OCI-LY3 (cell line): ENCODE measurements at regions not wholly inside any gene's neighbourhood (a gene's known extent, or its start where the extent isn't known, plus 50 kb on each side); places are given as distances from the start of the nearest gene placed in this dataset.

Source experiments
- H2AFZ ChIP-seq: fragments of 200-600, 300-600 bp; shearing (Covaris generic); 2 replicates; pipeline ENCODE4 v1.6.0; 2014; ENCODE audit warnings: antibody characterized with exemption, low read depth, low read length
- H3K27ac ChIP-seq: fragments of 200-600, 300-600 bp; sonication (generic); 2 replicates; pipeline ENCODE4 v1.5.1; 2014; ENCODE audit warnings: mild to moderate bottlenecking, low read length, moderate library complexity, mixed read lengths
- H3K27me3 ChIP-seq: fragments of 200-600, 300-600 bp; sonication (generic); 2 replicates; pipeline ENCODE4 v1.6.1; 2014; ENCODE audit warnings: low read depth, low read length, mixed read lengths
- H3K36me3 ChIP-seq: fragments of 200-600, 300-600 bp; sonication (generic); replicated peaks from 2 replicates; pipeline ENCODE3; 2014; ENCODE audit warnings: low read depth, low read length, mixed read lengths
- H3K4me1 ChIP-seq: fragments of 300-600, 200-600 bp; sonication (generic); 2 replicates; pipeline ENCODE4 v1.6.1; 2014; ENCODE audit warnings: low read length, mixed read lengths
- H3K4me2 ChIP-seq: fragments of 200-600, 300-600 bp; sonication (generic); 2 replicates; pipeline ENCODE4 v1.6.1; 2014; ENCODE audit warnings: low read length, mixed read lengths
- H3K4me3 ChIP-seq: fragments of 300-600, 200-600 bp; sonication (generic); 2 replicates; pipeline ENCODE4 v1.5.1; 2014; ENCODE audit warnings: antibody characterized with exemption, mild to moderate bottlenecking, low read length, moderate library complexity
- H3K79me2 ChIP-seq: fragments of 300-600, 200-600 bp; shearing (Covaris generic); 2 replicates; pipeline ENCODE4 v1.6.1; 2014; ENCODE audit warnings: mild to moderate bottlenecking, low read length, mixed read lengths
- H3K9ac ChIP-seq: fragments of 300-600, 200-600 bp; shearing (Covaris generic); 2 replicates; pipeline ENCODE4 v1.6.0; 2014; ENCODE audit warnings: mild to moderate bottlenecking, low read length, moderate library complexity
- H3K9me3 ChIP-seq: fragments of 200-600, 300-600 bp; shearing (Covaris generic); 2 replicates; pipeline ENCODE4 v1.6.1; 2014; ENCODE audit warnings: low read length, mixed read lengths; ENCODE audit not compliant: insufficient read depth
- H4K20me1 ChIP-seq: fragments of 200-600, 300-600 bp; sonication (generic); 2 replicates; pipeline ENCODE4 v1.6.1; 2016; ENCODE audit warnings: low read length, mixed read lengths; ENCODE audit not compliant: insufficient read depth
- CTCF ChIP-seq: fragments of 200-600, 300-600 bp; sonication (generic); IDR thresholded peaks from 2 replicates; pipeline ENCODE4 v1.5.1; 2014; ENCODE audit warnings: antibody characterized with exemption, low read length, low read depth
- EZH2phosphoT487 ChIP-seq: fragments of 200-600 bp; shearing (Covaris generic); IDR thresholded peaks from 2 replicates; pipeline ENCODE4 v1.6.1; 2018; ENCODE audit warnings: antibody characterized with exemption, mixed run types, low read depth

GRCh38 chr2:239903210-239903609 lies 121.9 kb downstream of the NDUFA10 start:
- Histone ChIP-seq H2AFZ (no peak overlapping the region), H4K20me1 (no peaks in the 10 kb centered on the region), H3K9me3 (no peaks in the 10 kb centered on the region), H3K27ac (no peak overlapping the region), H3K9ac (no peak overlapping the region), H3K36me3 (no peaks in the 10 kb centered on the region), H3K79me2 (no peaks in the 10 kb centered on the region), H3K4me2 (no peak overlapping the region), H3K4me3 (no peak overlapping the region), H3K4me1 (no peaks in the 10 kb centered on the region), H3K27me3 (no peaks in the 10 kb centered on the region)
- no peak for TF ChIP-seq EZH2phosphoT487
- TF ChIP-seq CTCF: no peak

DNA sequence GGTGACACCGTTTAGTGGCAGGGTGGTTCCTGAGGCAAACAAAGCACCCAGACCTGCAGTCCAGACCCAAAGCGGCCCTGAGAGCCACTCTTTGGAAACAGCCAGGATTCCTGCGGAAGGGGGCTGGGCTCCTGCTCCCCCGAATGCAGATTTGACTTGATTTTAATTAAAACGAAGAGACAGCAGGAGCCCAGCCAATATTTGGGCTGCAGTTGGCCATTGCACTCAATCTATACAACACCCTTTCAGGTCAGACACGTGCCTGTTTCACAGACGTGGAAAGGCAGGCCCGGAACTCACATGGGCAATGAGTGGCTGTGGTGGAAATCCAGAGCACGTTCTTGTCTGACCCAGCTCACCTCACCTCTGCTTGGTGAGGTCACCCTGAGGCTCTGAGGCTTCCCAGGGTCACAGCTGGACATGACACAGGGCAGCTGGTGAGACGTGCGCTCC lies 122.4 kb downstream of the NDUFA10 start:
- Histone ChIP-seq H3K36me3 (no peaks in the 10 kb centered on the region), H3K4me1 (no peaks in the 10 kb centered on the region), H3K27me3 (no peaks in the 10 kb centered on the region), H3K79me2 (no peaks in the 10 kb centered on the region), H4K20me1 (no peaks in the 10 kb centered on the region), H3K4me2 (no peak overlapping the region), H3K9me3 (no peaks in the 10 kb centered on the region), H3K9ac (no peak overlapping the region), H3K4me3 (no peak overlapping the region), H2AFZ (no peak overlapping the region), H3K27ac (no peak overlapping the region)
- TF ChIP-seq CTCF (no peak), EZH2phosphoT487 (no peak)

- H2AFZ ChIP-seq: no peak overlapping the region
- no peaks in the 10 kb centered on the region for H3K9me3 ChIP-seq
- no peak overlapping the region for H3K9ac ChIP-seq
- no peaks in the 10 kb centered on the region for H3K36me3 ChIP-seq
- TF ChIP-seq EZH2phosphoT487 (no peak), CTCF (no peak)
- peaks cover 16% of the 10 kb centered on the region for H3K4me1 ChIP-seq
- no peaks in the 10 kb centered on the region for H4K20me1 ChIP-seq
- peaks cover 6% of the 10 kb centered on the region; the same call in 1 of the 2 replicates for H3K27me3 ChIP-seq
- H3K4me3 ChIP-seq: no peak overlapping the region
- no peak overlapping the region for H3K27ac ChIP-seq
- H3K4me2 ChIP-seq: no peak overlapping the region
- H3K79me2 ChIP-seq: no peaks in the 10 kb centered on the region
Measured at GRCh38 chr2:239898292-239898925, 126.7 kb downstream of the NDUFA10 start.

GRCh38 chr2:239897596-239898235 lies 127.4 kb downstream of the NDUFA10 start:
- Histone ChIP-seq H3K4me3 (no peak overlapping the region), H4K20me1 (no peaks in the 10 kb centered on the region), H3K27me3 (peaks cover 6% of the 10 kb centered on the region; the same call in 1 of the 2 replicates), H2AFZ (no peak overlapping the region), H3K79me2 (no peaks in the 10 kb centered on the region), H3K36me3 (no peaks in the 10 kb centered on the region), H3K27ac (no peak overlapping the region), H3K4me1 (peaks cover 16% of the 10 kb centered on the region), H3K9ac (no peak overlapping the region), H3K9me3 (no peaks in the 10 kb centered on the region), H3K4me2 (no peak overlapping the region)
- TF ChIP-seq CTCF: no peak
- no peak for TF ChIP-seq EZH2phosphoT487
